Keratinocyte (primary cell): ENCODE measurements at regions not wholly inside any gene's neighbourhood (a gene's known extent, or its start where the extent isn't known, plus 50 kb on each side); places are given as distances from the start of the nearest gene placed in this dataset.

Source experiments
- DNase-seq: peaks from one replicate; pipeline ENCODE4 v3.0.0-alpha.2; 2011; ENCODE audit warnings: low read depth, missing footprints, low spot score
- FAIRE-seq: peaks from 2 replicates; lab custom pipeline; 2011; peaks lifted over from hg19 to GRCh38; lab: Jason Lieb, UNC
- H2AFZ ChIP-seq: 2 replicates; pipeline ENCODE4 v1.6.0; 2012; ENCODE audit warnings: low read length, control low read depth, inconsistent platforms; ENCODE audit not compliant: control insufficient read depth
- H3K27ac ChIP-seq: 2 replicates; pipeline ENCODE4 v1.5.1; 2011; ENCODE audit warnings: low read length; ENCODE audit not compliant: control insufficient read depth, insufficient read depth
- H3K27me3 ChIP-seq: 3 replicates; pipeline ENCODE4 v1.6.0; 2011; ENCODE audit warnings: low read length; ENCODE audit not compliant: control insufficient read depth, insufficient read depth; ENCODE audit errors: extremely low read depth
- H3K36me3 ChIP-seq, 2 experiments: 2 replicates in 1 of 2; 3 replicates in 1 of 2; pipeline ENCODE4 v1.5.1; 2011; ENCODE audit warnings: low read length in 2 of 2, mild to moderate bottlenecking in 1 of 2; ENCODE audit not compliant: control insufficient read depth in 2 of 2, insufficient read depth in 2 of 2; ENCODE audit errors: extremely low read depth in 1 of 2
- H3K4me1 ChIP-seq: 3 replicates; pipeline ENCODE4 v1.5.1; 2011; ENCODE audit warnings: low read length; ENCODE audit not compliant: control insufficient read depth, insufficient read depth; ENCODE audit errors: extremely low read depth
- H3K4me2 ChIP-seq: 3 replicates; pipeline ENCODE4 v1.6.0; 2011; ENCODE audit warnings: low read depth, low read length; ENCODE audit not compliant: control insufficient read depth, insufficient read depth; ENCODE audit errors: extremely low read depth
- H3K4me3 ChIP-seq, 3 experiments: fragments of 200-600 bp in 1 of 3; sonication (generic) in 1 of 3; 2 replicates in 2 of 3; 3 replicates in 1 of 3; pipeline ENCODE4 v1.5.1; 2011 to 2016; ENCODE audit warnings: low read length in 3 of 3, mild to moderate bottlenecking in 3 of 3, control low read depth in 2 of 3, inconsistent platforms in 1 of 3, low read depth in 1 of 3, mixed read lengths in 1 of 3, mixed run types in 1 of 3, moderate library complexity in 1 of 3; ENCODE audit not compliant: control insufficient read depth in 2 of 3, insufficient read depth in 2 of 3; ENCODE audit errors: extremely low read depth in 1 of 3
- H3K79me2 ChIP-seq: 2 replicates; pipeline ENCODE4 v1.6.0; 2012; ENCODE audit warnings: low read length; ENCODE audit not compliant: control insufficient read depth, insufficient read depth
- H3K9ac ChIP-seq: 3 replicates; pipeline ENCODE4 v1.6.0; 2011; ENCODE audit warnings: low read length; ENCODE audit not compliant: control insufficient read depth, insufficient read depth; ENCODE audit errors: extremely low read depth
- H3K9me1 ChIP-seq: 3 replicates; pipeline ENCODE4 v1.6.0; 2011; ENCODE audit warnings: low read length; ENCODE audit not compliant: control insufficient read depth, insufficient read depth; ENCODE audit errors: extremely low read depth
- H3K9me3 ChIP-seq: 2 replicates; pipeline ENCODE4 v1.5.1; 2012; ENCODE audit warnings: low read depth, low read length; ENCODE audit not compliant: control insufficient read depth
- H4K20me1 ChIP-seq: 3 replicates; pipeline ENCODE4 v1.6.0; 2011; ENCODE audit warnings: low read length; ENCODE audit not compliant: control insufficient read depth, insufficient read depth; ENCODE audit errors: extremely low read depth
- EZH2 ChIP-seq: IDR thresholded peaks from one replicate; pipeline ENCODE4 v1.6.1; 2012; ENCODE audit warnings: inconsistent platforms, mild to moderate bottlenecking, low read length, moderate library complexity
- dilution Hi-C: fragments of 300-500 bp; cut with MboI; formaldehyde crosslinking; loops from one replicate; pipeline ENCODE4 v1.7.0; 2020; ENCODE audit warnings: low sequenced_read_pairs; ENCODE audit not compliant: extremely low pct_ligation_motif_present
- TF ChIP-seq, protein P1 (sequence below), 3 experiments: IDR thresholded peaks in 1 of 3; conservative IDR thresholded peaks in 1 of 3; optimal IDR thresholded peaks in 1 of 3; 2 replicates in 2 of 3; 3 replicates in 1 of 3; pipeline versions ENCODE3 to v1.5.1; 2011; ENCODE audit warnings: low read length in 3 of 3, mild to moderate bottlenecking in 3 of 3, moderate library complexity in 2 of 3, control low read depth in 1 of 3, inconsistent platforms in 1 of 3; ENCODE audit not compliant: insufficient read depth in 2 of 3; ENCODE audit errors: extremely low read depth in 1 of 3

DNA sequence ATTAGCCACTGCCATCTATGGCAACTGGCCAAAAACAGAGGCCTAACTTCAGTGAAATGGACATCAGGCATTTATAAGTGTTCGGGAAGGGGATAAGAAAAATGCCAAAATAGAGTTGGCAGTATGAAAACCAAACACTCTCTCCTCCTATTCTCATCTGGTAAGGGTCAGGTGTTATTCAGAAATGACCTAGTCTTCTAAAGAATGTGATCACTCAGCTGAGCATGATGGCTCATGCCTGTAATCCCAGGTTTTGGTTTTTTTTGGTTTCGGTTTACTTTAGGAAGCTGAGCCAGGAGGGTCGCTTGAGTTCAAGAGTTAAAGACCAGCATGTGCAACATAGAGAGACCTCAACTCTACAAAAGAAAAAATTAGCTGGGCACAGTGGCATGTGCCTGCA, 170.3 kb downstream of the GRIN2B start:
- peak; percentile 83 for FAIRE-seq
- peak overlapping the region; percentile 45 for H2AFZ ChIP-seq
- dilution Hi-C loops, result no loop called here

DNA sequence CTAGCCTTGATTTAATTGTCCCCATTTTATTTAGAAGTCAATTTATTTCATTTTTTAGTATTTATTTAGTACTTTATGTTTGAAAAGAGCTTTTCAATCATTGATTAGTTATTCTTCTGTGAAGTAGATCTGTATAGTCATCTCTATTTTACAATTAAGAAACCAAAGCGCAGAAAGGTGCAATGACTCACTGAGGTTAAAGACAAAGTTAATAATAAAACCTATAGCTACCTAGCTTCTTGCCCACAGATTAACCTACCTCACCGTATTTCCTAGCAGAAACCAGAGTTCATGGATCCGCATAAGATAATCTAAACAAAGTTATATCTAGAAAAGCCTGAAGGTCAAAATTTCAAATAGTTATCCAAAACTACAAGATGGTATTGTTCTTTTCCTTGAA, 176.4 kb downstream of the GRIN2B start:
- no peak for TF ChIP-seq EZH2
- TF ChIP-seq, protein P1, sequence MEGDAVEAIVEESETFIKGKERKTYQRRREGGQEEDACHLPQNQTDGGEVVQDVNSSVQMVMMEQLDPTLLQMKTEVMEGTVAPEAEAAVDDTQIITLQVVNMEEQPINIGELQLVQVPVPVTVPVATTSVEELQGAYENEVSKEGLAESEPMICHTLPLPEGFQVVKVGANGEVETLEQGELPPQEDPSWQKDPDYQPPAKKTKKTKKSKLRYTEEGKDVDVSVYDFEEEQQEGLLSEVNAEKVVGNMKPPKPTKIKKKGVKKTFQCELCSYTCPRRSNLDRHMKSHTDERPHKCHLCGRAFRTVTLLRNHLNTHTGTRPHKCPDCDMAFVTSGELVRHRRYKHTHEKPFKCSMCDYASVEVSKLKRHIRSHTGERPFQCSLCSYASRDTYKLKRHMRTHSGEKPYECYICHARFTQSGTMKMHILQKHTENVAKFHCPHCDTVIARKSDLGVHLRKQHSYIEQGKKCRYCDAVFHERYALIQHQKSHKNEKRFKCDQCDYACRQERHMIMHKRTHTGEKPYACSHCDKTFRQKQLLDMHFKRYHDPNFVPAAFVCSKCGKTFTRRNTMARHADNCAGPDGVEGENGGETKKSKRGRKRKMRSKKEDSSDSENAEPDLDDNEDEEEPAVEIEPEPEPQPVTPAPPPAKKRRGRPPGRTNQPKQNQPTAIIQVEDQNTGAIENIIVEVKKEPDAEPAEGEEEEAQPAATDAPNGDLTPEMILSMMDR (optimal IDR thresholded peaks at IDR 0.05 in 1 of 3, IDR thresholded peaks at IDR 0.05 in 1 of 3, conservative IDR thresholded peaks at IDR 0.05 in 1 of 3; ENCODE audit: extremely low read depth in 1 of 3, insufficient read depth in 2 of 3, low read length in 3 of 3), result no peak
- no peaks in the 10 kb centered on the region for H3K36me3 ChIP-seq
- H3K9ac ChIP-seq, result no peak overlapping the region
- H3K27ac ChIP-seq, result no peak overlapping the region
- H3K4me2 ChIP-seq, result no peak overlapping the region
- no peak overlapping the region for H2AFZ ChIP-seq
- dilution Hi-C loops, result no loop called here
- no peaks in the 10 kb centered on the region for H3K9me1 ChIP-seq
- H3K4me3 ChIP-seq, result no peak overlapping the region
- H3K4me1 ChIP-seq, result no peaks in the 10 kb centered on the region
- DNase-seq (no peak), FAIRE-seq (no peak)
- H3K79me2 ChIP-seq, result no peaks in the 10 kb centered on the region
- no peaks in the 10 kb centered on the region for H3K27me3 ChIP-seq
- H3K9me3 ChIP-seq, result no peaks in the 10 kb centered on the region
- H4K20me1 ChIP-seq, result no peaks in the 10 kb centered on the region

More for the DNA sequence above, 170.3 kb downstream of the GRIN2B start:
- Histone ChIP-seq H3K79me2 (no peaks in the 10 kb centered on the region), H3K9ac (peak overlapping the region; percentile 35), H3K36me3 (no peaks in the 10 kb centered on the region), H3K27ac (peak overlapping the region; percentile 33), H4K20me1 (no peaks in the 10 kb centered on the region), H3K4me1 (peaks cover 9% of the 10 kb centered on the region), H3K27me3 (no peaks in the 10 kb centered on the region), H3K4me2 (peak overlapping the region; percentile 61), H3K4me3 (no peak overlapping the region), H3K9me3 (no peaks in the 10 kb centered on the region), H3K9me1 (no peaks in the 10 kb centered on the region)
- no peak for DNase-seq
- TF ChIP-seq EZH2, result no peak
- TF ChIP-seq, protein P1 (optimal IDR thresholded peaks at IDR 0.05 in 1 of 3, IDR thresholded peaks at IDR 0.05 in 1 of 3, conservative IDR thresholded peaks at IDR 0.05 in 1 of 3; ENCODE audit: extremely low read depth in 1 of 3, insufficient read depth in 2 of 3, low read length in 3 of 3), result no peak
